NCI-H446 (cell line): ENCODE measurements at regions not wholly inside any gene's neighbourhood (a gene's known extent, or its start where the extent isn't known, plus 50 kb on each side); places are given as distances from the start of the nearest gene placed in this dataset.
"Not testable (repeated sequence)": the region's sequence is repeated elsewhere in the genome, so short reads cannot be mapped to it uniquely, and the experiment has no call there.

ENCODE experiments used
- DNase-seq, 2 experiments: peaks; one replicate each; lab custom pipeline; 2025; lab: John Stamatoyannopoulos, UW

DNA sequence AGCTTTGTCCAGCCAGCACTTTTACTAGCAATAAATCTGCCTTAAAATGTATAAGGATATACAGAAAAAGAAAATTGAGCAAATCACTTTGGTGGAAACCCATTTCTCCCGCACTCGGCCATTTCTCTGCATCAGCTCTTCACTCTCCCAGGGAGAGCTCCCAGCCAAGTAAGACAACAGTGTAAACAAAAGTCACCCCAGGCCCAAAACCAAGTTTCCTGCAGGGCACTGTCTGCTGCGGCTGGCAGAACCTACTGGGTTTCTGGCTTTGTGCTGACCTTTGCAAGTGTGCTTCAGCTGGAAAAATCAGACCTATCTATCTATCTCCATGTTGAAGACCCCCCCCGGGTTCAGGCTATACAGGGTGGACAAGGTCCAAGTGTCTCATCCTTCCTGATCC is 476.7 kb upstream of the CAMK1G start:
- DNase-seq, result peak; percentile 81 to 83

- DNase-seq, result no peak
Measured at GRCh38 chr1:209107535-209107934, 476.0 kb upstream of the CAMK1G start.

- no peak for DNase-seq
Measured at GRCh38 chr1:209109001-209109785, 474.3 kb upstream of the CAMK1G start.

GRCh38 chr1:209113521-209113920 is 470.0 kb upstream of the CAMK1G start:
- DNase-seq, result no peak

DNA sequence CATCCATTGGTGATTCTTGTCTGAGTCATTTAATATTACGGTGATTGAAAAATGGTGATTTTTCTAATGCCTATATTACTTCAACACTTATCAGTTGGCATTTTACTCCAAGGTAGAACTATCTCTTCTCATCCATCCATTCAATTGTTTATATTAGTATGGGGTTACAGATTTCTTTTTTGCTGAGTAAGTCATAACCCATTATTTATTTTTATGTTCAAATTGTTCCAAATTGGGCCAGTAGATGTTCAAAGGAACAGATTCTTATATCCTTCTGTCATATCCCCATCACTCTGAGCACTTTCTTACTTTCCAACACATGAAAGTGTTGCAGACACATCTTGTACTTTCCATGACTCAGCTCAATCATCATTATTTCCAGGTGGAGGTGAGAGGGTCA is 466.8 kb upstream of the CAMK1G start:
- no peak for DNase-seq

- no peak for DNase-seq
Measured at GRCh38 chr1:209123601-209124000, 459.9 kb upstream of the CAMK1G start.

DNA sequence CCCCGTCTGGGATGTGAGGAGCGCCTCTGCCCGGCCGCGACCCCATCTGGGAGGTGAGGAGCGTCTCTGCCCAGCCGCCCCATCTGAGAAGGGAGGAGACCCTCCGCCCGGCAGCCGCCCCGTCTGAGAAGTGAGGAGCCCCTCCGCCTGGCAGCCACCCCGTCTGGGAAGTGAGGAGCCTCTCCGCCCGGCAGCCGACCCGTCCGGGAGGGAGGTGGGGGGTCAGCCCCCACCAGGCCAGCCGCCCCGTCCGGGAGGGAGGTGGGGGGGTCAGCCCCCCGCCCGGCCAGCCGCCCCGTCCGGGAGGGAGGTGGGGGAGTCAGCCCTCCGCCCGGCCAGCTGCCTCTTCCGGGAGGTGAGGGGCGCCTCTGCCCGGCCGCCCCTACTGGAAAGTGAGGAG is 454.4 kb upstream of the CAMK1G start:
- not testable (repeated sequence) for DNase-seq

DNA sequence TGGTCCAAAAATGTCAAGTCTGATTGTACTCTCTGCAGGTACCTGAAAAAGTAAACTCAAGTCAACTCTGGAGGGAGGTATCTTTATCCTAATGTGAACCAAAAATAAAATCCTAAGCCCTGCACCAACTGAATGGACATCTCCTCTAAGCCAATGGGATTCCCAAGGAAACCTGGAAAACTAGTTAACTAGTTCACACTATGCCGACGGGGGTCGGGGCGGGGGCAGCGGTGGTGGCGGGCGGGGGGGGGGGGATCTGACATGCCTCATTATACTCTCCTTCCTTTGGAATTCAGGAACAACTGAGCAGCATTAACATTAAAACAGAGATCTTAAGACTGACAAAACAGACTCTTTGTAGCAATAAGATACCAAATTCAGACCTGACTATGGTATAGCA is 452.6 kb upstream of the CAMK1G start:
- no peak for DNase-seq

- no peak for DNase-seq
Measured at GRCh38 chr1:209132736-209133467, 450.6 kb upstream of the CAMK1G start.

DNA sequence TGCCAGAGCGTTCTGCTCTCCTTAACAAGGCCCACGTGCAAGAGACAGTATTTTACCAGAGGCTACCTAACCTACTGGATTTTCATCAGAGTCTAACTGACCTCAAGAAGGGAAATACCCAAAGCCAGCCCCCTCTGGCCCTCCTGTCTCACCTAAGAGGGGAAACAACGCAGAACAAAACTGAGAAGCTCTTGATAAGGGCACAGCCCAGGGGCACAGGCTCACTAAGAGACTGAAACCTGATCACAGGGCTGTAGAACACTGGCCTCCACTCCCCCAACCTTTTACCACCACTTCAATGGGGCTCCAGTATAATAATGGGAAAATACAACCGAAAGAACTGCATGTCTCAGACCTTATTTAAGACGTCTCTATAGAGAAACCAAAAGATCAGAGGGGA is 449.5 kb upstream of the CAMK1G start:
- DNase-seq, result no peak

DNA sequence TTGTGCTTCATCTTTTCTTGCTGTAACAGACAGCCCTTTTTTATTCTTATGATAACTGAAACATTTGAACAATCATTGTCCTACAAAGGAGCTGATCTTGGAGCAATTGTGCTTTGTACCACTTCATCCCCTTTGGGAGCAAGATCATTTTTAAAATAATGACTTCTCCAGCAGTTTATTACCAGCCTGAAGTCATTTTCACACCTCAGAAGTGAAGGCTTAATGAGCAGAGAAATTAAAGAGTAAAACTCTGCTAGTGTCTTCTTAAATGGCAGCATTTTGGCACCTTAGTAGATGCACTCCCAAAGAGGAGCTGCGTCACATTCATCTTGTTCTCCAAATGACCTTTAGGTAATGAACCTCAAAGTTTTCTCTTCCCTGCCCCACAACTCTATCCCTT is 439.6 kb upstream of the CAMK1G start:
- DNase-seq, result no peak

GRCh38 chr1:209150114-209150513 is 433.4 kb upstream of the CAMK1G start:
- DNase-seq, result peak in 1 of 2 experiments; percentile 24

DNA sequence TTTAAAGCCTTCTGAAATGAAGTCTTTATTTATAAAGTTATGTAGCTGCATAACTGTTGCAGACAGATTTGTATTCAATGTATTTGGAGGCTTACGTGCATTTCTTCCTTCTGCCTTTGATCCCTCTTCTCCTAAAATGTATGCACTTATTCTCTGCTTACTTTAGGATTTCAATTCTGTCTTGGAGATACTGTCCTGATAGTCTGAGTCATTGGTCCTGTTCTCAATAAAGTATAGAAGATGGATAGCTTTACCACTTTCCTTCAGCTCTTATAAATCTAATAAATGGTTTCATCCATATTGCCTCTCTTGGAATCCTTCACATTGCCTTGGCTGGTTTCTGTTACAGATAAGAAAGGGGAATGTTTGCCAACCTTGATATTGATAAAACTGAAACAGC is 430.1 kb upstream of the CAMK1G start:
- DNase-seq, result no peak

GRCh38 chr1:209154912-209155311 is 428.6 kb upstream of the CAMK1G start:
- no peak for DNase-seq

- DNase-seq, result no peak
Measured at GRCh38 chr1:209155546-209155945, 428.0 kb upstream of the CAMK1G start.

- no peak for DNase-seq
Measured at GRCh38 chr1:209156991-209157390, 426.5 kb upstream of the CAMK1G start.

- peak in 1 of 2 experiments; percentile 35 for DNase-seq
Measured at GRCh38 chr1:209157546-209158249, 425.8 kb upstream of the CAMK1G start.

DNA sequence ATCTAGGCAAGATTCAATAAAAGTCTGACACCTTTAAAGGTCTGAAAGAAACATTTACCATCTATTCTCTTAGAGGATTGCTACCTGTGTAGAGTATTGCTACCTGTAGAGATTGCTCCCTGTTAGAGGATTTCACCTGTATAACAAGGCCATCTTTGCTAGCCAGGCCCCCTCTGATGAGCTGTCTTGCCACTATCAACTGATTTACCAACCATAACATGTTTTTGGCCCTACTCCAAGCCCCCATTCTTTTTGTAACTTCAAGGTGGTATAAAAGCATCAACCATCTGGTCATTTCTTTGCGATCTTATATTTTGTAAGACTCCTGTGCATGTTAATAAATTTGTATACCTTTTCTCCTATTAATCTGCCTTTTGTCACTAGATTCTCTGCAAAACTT is 424.7 kb upstream of the CAMK1G start:
- DNase-seq, result peak in 1 of 2 experiments; percentile 36

DNA sequence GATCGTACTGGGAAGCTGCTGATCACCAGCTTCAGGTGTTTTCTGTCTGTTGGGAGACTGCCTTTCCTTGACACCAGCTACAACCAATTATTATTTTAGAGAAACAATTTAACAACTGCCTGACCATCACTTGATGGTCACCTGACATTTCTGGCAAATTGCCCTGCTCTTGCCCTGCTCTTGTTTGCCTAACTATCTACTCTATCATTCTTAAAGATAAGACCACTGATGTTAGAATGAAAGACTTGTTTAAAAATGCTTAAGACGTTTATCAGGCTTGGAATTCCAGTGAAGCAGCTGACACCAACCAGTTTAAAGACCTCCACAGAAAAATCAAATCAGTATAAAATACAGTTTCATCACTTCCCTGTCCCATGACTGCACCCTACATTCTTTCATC is 423.3 kb upstream of the CAMK1G start:
- DNase-seq, result no peak

DNA sequence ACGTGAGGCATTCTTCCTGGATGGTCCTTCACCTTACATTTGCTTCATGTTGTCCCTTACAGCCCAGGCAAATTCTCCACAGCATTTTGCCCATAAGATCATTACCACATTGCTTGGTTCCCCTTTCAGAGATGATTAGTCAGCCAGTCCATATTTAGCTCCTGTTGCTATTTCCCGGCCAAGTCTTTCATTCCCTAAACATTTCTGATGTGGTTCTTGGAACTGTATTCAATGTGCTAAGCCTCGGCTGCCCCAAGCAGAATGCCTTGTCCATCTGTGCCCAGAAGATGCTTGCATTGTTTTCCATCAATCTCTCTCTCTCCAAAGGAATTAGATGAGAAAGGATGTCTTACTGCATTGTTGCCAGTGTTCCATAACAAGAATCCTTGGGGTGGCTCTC is 420.9 kb upstream of the CAMK1G start:
- peak; percentile 53 to 88 for DNase-seq

DNA sequence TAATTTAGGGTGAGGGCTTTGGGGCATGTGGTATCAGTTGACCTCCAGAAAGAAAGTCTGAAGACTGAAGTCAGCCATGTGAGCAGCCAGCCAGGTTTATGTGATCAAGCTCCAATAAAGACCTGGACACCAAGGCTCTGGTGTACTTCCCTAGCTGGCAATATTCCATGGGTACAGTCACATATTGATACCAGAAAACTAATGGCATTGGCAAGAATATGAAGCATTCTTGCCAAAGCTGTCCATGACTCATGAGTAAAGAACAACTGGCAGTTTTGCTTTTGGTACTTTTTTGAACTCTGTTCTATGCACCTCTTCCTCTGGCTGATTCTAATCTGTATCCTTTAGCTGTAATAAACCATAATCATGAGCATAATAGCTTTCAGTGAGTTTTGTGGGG is 415.3 kb upstream of the CAMK1G start:
- DNase-seq, result peak; percentile 97 to 99

- DNase-seq, result no peak
Measured at GRCh38 chr1:209171151-209171550, 412.4 kb upstream of the CAMK1G start.

DNA sequence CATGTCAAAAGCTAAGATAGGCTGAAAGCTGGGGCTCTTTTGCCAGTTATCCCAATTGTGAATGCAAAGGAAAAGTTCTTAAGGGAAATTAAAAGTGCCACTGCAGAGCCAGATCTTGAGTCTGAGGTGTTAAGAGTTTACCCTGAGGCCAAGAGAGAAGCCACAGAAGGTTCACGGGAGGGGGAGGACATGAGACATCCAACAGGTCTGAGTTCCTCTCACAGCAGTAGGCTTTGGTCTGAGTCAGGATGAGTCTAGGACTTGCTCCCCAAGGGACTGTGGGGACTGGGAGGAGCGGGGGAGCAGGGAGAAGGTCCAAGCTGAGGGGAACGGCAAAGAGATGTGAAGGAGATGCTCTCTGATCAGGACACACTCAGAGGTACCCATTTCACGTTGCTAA is 411.2 kb upstream of the CAMK1G start:
- no peak for DNase-seq
